GM23338 (cell line): ENCODE measurements at regions not wholly inside any gene's neighbourhood (a gene's known extent, or its start where the extent isn't known, plus 50 kb on each side); places are given as distances from the start of the nearest gene placed in this dataset.

Source experiments
- ATAC-seq: fragments of 200-7000 bp; cut with Tn5 transposase; 3 replicates; pipeline ENCODE4 v1.9.1; 2020
- DNase-seq: peaks from one replicate; pipeline ENCODE4 v3.0.0-alpha.2; 2015; ENCODE audit warnings: low spot score
- H2AFZ ChIP-seq: fragments of 200-600 bp; sonication (generic); 2 replicates; pipeline ENCODE4 v1.8.0; 2016; ENCODE audit warnings: antibody characterized with exemption, mild to moderate bottlenecking, moderate library complexity
- H3F3A ChIP-seq: fragments of 200-600 bp; sonication (generic); replicated peaks from 2 replicates; pipeline ENCODE4 v1.8.0; 2017; ENCODE audit warnings: antibody characterized with exemption, mixed run types, low read depth
- H3K27ac ChIP-seq: fragments of 200-600 bp; sonication (generic); 2 replicates; pipeline ENCODE4 v1.6.1; 2016; ENCODE audit warnings: low read depth
- H3K27me3 ChIP-seq: fragments of 200-600 bp; sonication (generic); 2 replicates; pipeline ENCODE4 v1.8.0; 2016; ENCODE audit warnings: mild to moderate bottlenecking, mixed run types, moderate library complexity; ENCODE audit not compliant: insufficient read depth
- H3K36me3 ChIP-seq: fragments of 200-600 bp; sonication (generic); 2 replicates; pipeline ENCODE4 v1.8.0; 2016; ENCODE audit warnings: mild to moderate bottlenecking; ENCODE audit not compliant: insufficient read depth
- H3K4me1 ChIP-seq: fragments of 200-600 bp; sonication (generic); 2 replicates; pipeline ENCODE4 v1.8.0; 2016; ENCODE audit warnings: mild to moderate bottlenecking, moderate library complexity; ENCODE audit not compliant: insufficient read depth
- H3K4me2 ChIP-seq: fragments of 200-600 bp; sonication (generic); 2 replicates; pipeline ENCODE4 v1.7.1; 2017; ENCODE audit warnings: mixed run types
- H3K4me3 ChIP-seq: fragments of 200-600 bp; sonication (generic); 2 replicates; pipeline ENCODE4 v1.6.1; 2016; ENCODE audit warnings: mixed run types
- H3K79me2 ChIP-seq: fragments of 200-600 bp; sonication (generic); replicated peaks from 2 replicates; pipeline ENCODE4 v1.8.0; 2017; ENCODE audit warnings: mild to moderate bottlenecking; ENCODE audit not compliant: insufficient read depth
- H3K9me2 ChIP-seq: fragments of 200-600 bp; sonication (generic); 2 replicates; pipeline ENCODE4 v1.8.0; 2017; ENCODE audit not compliant: insufficient read depth
- H4K20me1 ChIP-seq: fragments of 200-600 bp; sonication (generic); replicated peaks from 2 replicates; pipeline ENCODE4 v1.8.0; 2017; ENCODE audit warnings: mild to moderate bottlenecking; ENCODE audit not compliant: insufficient read depth
- H3K27ac Mint-ChIP-seq: 2 replicates; pipeline ENCODE4 v1.8.0; 2020; ENCODE audit warnings: inconsistent platforms, mild to moderate bottlenecking, moderate library complexity, mixed read lengths
- H3K27me3 Mint-ChIP-seq: 3 replicates; pipeline ENCODE4 v1.8.0; 2022; ENCODE audit warnings: low read depth, mild to moderate bottlenecking, moderate library complexity, mixed read lengths, inconsistent platforms; ENCODE audit not compliant: insufficient read depth, poor library complexity
- H3K36me3 Mint-ChIP-seq: 3 replicates; pipeline ENCODE4 v1.8.0; 2021; ENCODE audit warnings: low read depth, mild to moderate bottlenecking, inconsistent platforms, moderate library complexity, mixed read lengths
- H3K4me1 Mint-ChIP-seq: 3 replicates; pipeline ENCODE4 v1.8.0; 2020; ENCODE audit warnings: mild to moderate bottlenecking, inconsistent platforms, mixed read lengths
- H3K4me3 Mint-ChIP-seq: 3 replicates; pipeline ENCODE4 v1.8.0; 2021; ENCODE audit warnings: moderate library complexity, mild to moderate bottlenecking, inconsistent platforms, mixed read lengths
- H3K9me3 Mint-ChIP-seq: 3 replicates; pipeline ENCODE4 v1.8.0; 2020; ENCODE audit warnings: moderate library complexity, mild to moderate bottlenecking, inconsistent platforms, mixed read lengths
- EZH2phosphoT487 ChIP-seq: fragments of 200-600 bp; sonication (generic); IDR thresholded peaks from one replicate; pipeline ENCODE4 v1.8.1; 2018; ENCODE audit warnings: antibody characterized with exemption; ENCODE audit not compliant: unreplicated experiment
- STAT1 ChIP-seq: IDR thresholded peaks from one replicate; pipeline ENCODE4 v1.6.1; 2016; ENCODE audit warnings: antibody characterized with exemption; ENCODE audit not compliant: unreplicated experiment
- ZNF114 ChIP-seq: fragments of 250-450 bp; sonication (Bioruptor Pico); IDR thresholded peaks from 2 replicates; pipeline ENCODE4 v1.5.0; 2020; ENCODE audit warnings: mild to moderate bottlenecking, moderate library complexity
- ZNF331 ChIP-seq: fragments of 250-450 bp; sonication (Bioruptor Pico); IDR thresholded peaks from 2 replicates; pipeline ENCODE4 v1.5.0; 2020; ENCODE audit warnings: low read depth, mild to moderate bottlenecking, moderate library complexity
- TF ChIP-seq, protein P1 (sequence below): fragments of 250-450 bp; sonication (Bioruptor Pico); IDR thresholded peaks from 2 replicates; pipeline ENCODE4 v1.5.0; 2020; ENCODE audit warnings: mild to moderate bottlenecking, moderate library complexity
- TF ChIP-seq, protein P2 (sequence below): IDR thresholded peaks from one replicate; pipeline ENCODE4 v1.6.1; 2018; ENCODE audit warnings: antibody characterized with exemption; ENCODE audit not compliant: unreplicated experiment

GRCh38 chr7:109178342-109178741, 608.7 kb downstream of the DNAJB9 start (continued):
- TF ChIP-seq, protein P1, sequence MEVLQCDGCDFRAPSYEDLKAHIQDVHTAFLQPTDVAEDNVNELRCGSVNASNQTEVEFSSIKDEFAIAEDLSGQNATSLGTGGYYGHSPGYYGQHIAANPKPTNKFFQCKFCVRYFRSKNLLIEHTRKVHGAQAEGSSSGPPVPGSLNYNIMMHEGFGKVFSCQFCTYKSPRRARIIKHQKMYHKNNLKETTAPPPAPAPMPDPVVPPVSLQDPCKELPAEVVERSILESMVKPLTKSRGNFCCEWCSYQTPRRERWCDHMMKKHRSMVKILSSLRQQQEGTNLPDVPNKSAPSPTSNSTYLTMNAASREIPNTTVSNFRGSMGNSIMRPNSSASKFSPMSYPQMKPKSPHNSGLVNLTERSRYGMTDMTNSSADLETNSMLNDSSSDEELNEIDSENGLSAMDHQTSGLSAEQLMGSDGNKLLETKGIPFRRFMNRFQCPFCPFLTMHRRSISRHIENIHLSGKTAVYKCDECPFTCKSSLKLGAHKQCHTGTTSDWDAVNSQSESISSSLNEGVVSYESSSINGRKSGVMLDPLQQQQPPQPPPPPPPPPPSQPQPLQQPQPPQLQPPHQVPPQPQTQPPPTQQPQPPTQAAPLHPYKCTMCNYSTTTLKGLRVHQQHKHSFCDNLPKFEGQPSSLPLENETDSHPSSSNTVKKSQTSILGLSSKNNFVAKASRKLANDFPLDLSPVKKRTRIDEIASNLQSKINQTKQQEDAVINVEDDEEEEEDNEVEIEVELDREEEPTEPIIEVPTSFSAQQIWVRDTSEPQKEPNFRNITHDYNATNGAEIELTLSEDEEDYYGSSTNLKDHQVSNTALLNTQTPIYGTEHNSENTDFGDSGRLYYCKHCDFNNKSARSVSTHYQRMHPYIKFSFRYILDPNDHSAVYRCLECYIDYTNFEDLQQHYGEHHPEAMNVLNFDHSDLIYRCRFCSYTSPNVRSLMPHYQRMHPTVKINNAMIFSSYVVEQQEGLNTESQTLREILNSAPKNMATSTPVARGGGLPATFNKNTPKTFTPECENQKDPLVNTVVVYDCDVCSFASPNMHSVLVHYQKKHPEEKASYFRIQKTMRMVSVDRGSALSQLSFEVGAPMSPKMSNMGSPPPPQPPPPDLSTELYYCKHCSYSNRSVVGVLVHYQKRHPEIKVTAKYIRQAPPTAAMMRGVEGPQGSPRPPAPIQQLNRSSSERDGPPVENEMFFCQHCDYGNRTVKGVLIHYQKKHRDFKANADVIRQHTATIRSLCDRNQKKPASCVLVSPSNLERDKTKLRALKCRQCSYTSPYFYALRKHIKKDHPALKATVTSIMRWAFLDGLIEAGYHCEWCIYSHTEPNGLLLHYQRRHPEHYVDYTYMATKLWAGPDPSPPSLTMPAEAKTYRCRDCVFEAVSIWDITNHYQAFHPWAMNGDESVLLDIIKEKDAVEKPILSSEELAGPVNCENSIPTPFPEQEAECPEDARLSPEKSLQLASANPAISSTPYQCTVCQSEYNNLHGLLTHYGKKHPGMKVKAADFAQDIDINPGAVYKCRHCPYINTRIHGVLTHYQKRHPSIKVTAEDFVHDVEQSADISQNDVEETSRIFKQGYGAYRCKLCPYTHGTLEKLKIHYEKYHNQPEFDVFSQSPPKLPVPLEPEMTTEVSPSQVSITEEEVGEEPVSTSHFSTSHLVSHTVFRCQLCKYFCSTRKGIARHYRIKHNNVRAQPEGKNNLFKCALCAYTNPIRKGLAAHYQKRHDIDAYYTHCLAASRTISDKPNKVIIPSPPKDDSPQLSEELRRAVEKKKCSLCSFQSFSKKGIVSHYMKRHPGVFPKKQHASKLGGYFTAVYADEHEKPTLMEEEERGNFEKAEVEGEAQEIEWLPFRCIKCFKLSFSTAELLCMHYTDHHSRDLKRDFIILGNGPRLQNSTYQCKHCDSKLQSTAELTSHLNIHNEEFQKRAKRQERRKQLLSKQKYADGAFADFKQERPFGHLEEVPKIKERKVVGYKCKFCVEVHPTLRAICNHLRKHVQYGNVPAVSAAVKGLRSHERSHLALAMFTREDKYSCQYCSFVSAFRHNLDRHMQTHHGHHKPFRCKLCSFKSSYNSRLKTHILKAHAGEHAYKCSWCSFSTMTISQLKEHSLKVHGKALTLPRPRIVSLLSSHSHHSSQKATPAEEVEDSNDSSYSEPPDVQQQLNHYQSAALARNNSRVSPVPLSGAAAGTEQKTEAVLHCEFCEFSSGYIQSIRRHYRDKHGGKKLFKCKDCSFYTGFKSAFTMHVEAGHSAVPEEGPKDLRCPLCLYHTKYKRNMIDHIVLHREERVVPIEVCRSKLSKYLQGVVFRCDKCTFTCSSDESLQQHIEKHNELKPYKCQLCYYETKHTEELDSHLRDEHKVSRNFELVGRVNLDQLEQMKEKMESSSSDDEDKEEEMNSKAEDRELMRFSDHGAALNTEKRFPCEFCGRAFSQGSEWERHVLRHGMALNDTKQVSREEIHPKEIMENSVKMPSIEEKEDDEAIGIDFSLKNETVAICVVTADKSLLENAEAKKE (CRISPR knock-in tag): no peak
- TF ChIP-seq ZNF331 (CRISPR knock-in tag): no peak

- no peaks in the 10 kb centered on the region for H3K4me1 ChIP-seq
- DNase-seq (no peak), ATAC-seq (no peak; the same call in 2 of the 3 replicates)
- H3K27ac ChIP-seq: no peak overlapping the region
- Mint-ChIP-seq H3K4me3 (no peak overlapping the region), H3K4me1 (0 out of 3 replicates have a peak, but pooled peaks cover 2% of the 10 kb centered on the region), H3K36me3 (peaks cover 9% of the 10 kb centered on the region; the same call in 2 of the 3 replicates), H3K9me3 (peaks cover 18% of the 10 kb centered on the region), H3K27ac (no peak overlapping the region), H3K27me3 (no peaks in the 10 kb centered on the region)
- H3K36me3 ChIP-seq: no peaks in the 10 kb centered on the region
- no peaks in the 10 kb centered on the region for H3K9me2 ChIP-seq
- no peaks in the 10 kb centered on the region for H3K27me3 ChIP-seq
- H4K20me1 ChIP-seq: no peaks in the 10 kb centered on the region
- H3K4me2 ChIP-seq: no peak overlapping the region
- H3F3A ChIP-seq: no peaks in the 10 kb centered on the region
- no peak overlapping the region for H3K4me3 ChIP-seq
- no peaks in the 10 kb centered on the region for H3K79me2 ChIP-seq
- H2AFZ ChIP-seq: no peak overlapping the region
- TF ChIP-seq EZH2phosphoT487 (no peak), ZNF114 (CRISPR knock-in tag) (no peak), STAT1 (no peak), ZNF331 (CRISPR knock-in tag) (no peak)
- TF ChIP-seq, protein P2, sequence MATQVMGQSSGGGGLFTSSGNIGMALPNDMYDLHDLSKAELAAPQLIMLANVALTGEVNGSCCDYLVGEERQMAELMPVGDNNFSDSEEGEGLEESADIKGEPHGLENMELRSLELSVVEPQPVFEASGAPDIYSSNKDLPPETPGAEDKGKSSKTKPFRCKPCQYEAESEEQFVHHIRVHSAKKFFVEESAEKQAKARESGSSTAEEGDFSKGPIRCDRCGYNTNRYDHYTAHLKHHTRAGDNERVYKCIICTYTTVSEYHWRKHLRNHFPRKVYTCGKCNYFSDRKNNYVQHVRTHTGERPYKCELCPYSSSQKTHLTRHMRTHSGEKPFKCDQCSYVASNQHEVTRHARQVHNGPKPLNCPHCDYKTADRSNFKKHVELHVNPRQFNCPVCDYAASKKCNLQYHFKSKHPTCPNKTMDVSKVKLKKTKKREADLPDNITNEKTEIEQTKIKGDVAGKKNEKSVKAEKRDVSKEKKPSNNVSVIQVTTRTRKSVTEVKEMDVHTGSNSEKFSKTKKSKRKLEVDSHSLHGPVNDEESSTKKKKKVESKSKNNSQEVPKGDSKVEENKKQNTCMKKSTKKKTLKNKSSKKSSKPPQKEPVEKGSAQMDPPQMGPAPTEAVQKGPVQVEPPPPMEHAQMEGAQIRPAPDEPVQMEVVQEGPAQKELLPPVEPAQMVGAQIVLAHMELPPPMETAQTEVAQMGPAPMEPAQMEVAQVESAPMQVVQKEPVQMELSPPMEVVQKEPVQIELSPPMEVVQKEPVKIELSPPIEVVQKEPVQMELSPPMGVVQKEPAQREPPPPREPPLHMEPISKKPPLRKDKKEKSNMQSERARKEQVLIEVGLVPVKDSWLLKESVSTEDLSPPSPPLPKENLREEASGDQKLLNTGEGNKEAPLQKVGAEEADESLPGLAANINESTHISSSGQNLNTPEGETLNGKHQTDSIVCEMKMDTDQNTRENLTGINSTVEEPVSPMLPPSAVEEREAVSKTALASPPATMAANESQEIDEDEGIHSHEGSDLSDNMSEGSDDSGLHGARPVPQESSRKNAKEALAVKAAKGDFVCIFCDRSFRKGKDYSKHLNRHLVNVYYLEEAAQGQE: no peak
- TF ChIP-seq, protein P1 (CRISPR knock-in tag): no peak
Measured at GRCh38 chr7:109179601-109180000, 609.9 kb downstream of the DNAJB9 start.
